ENCODE measurements at regions not wholly inside any gene's neighbourhood (a gene's known extent, or its start where the extent isn't known, plus 50 kb on each side); places are given as distances from the start of the nearest gene placed in this dataset.

- DNase-seq (ENCODE audit: low read depth) = no peak
These were observed 1111.9 kb downstream of the MAT2B start for GRCh38 chr5:164617290-164617689.

GRCh38 chr5:164627021-164627420 lies 1121.6 kb downstream of the MAT2B start:
- no peak for TF ChIP-seq CTCF (IDR thresholded peaks at IDR 0.05; ENCODE audit: low read depth, low read length, missing control alignments)
- no peak for DNase-seq (ENCODE audit: low read depth)
- no peak overlapping the region for H3K4me3 ChIP-seq (ENCODE audit: low read depth, low read length)

More at GRCh38 chr5:164617290-164617689, 1111.9 kb downstream of the MAT2B start:
- no peak for TF ChIP-seq CTCF (IDR thresholded peaks at IDR 0.05; ENCODE audit: low read depth, low read length, missing control alignments)
- no peak overlapping the region for H3K4me3 ChIP-seq (ENCODE audit: low read depth, low read length)

- no peak for DNase-seq (ENCODE audit: low read depth)
- no peak for TF ChIP-seq CTCF (IDR thresholded peaks at IDR 0.05; ENCODE audit: low read depth, low read length, missing control alignments)
- H3K4me3 ChIP-seq (ENCODE audit: low read depth, low read length) = no peak overlapping the region
These were observed 1131.0 kb downstream of the MAT2B start for GRCh38 chr5:164636456-164636855.

- no peak for TF ChIP-seq CTCF (IDR thresholded peaks at IDR 0.05; ENCODE audit: low read depth, low read length, missing control alignments)
- no peak for DNase-seq (ENCODE audit: low read depth)
- H3K4me3 ChIP-seq (ENCODE audit: low read depth, low read length) = no peak overlapping the region
These were observed 1132.6 kb downstream of the MAT2B start for GRCh38 chr5:164637931-164638521.

- H3K4me3 ChIP-seq (ENCODE audit: low read depth, low read length) = no peak overlapping the region
- no peak for DNase-seq (ENCODE audit: low read depth)
- no peak for TF ChIP-seq CTCF (IDR thresholded peaks at IDR 0.05; ENCODE audit: low read depth, low read length, missing control alignments)
These were observed 1143.8 kb downstream of the MAT2B start for GRCh38 chr5:164649266-164649665.

- no peak for DNase-seq (ENCODE audit: low read depth)
- TF ChIP-seq CTCF (IDR thresholded peaks at IDR 0.05; ENCODE audit: low read depth, low read length, missing control alignments) = no peak
- no peak overlapping the region for H3K4me3 ChIP-seq (ENCODE audit: low read depth, low read length)
These were observed 1145.0 kb downstream of the MAT2B start for GRCh38 chr5:164650427-164650826.

GRCh38 chr5:164651546-164652275 lies 1146.3 kb downstream of the MAT2B start:
- no peak for TF ChIP-seq CTCF (IDR thresholded peaks at IDR 0.05; ENCODE audit: low read depth, low read length, missing control alignments)
- no peak for DNase-seq (ENCODE audit: low read depth)
- H3K4me3 ChIP-seq (ENCODE audit: low read depth, low read length) = no peak overlapping the region

All from GM12864 (cell line).